ENCODE measurements at regions not wholly inside any gene's neighbourhood (a gene's known extent, or its start where the extent isn't known, plus 50 kb on each side); places are given as distances from the start of the nearest gene placed in this dataset. TPM values are rescaled to one million over a fixed set of nuclear protein-coding genes. Genes with fewer than 3 reads are reported as not detected.

Small RNA genes in the stretch of these regions (small RNA-seq; reads per million reads assigned to genes)
- gene AC010881.1 (ENCODE audit: insufficient read depth), result not detected
- gene AC018880.2 (ENCODE audit: insufficient read depth), result not detected
